SJSA1 (cell line): ENCODE measurements at regions not wholly inside any gene's neighbourhood (a gene's known extent, or its start where the extent isn't known, plus 50 kb on each side); places are given as distances from the start of the nearest gene placed in this dataset.

Experiments
- DNase-seq, 2 experiments: peaks; one replicate each; pipeline ENCODE4 v3.0.0-alpha.2; 2015 to 2020; ENCODE audit warnings: low spot score in 2 of 2, low read depth in 1 of 2
- H3K27ac ChIP-seq: fragments of 250-450 bp; sonication (Bioruptor Pico); 2 replicates; pipeline ENCODE4 v1.5.1; 2020; ENCODE audit warnings: mild to moderate bottlenecking, moderate library complexity
- H3K27me3 ChIP-seq: fragments of 250-450 bp; sonication (Bioruptor Pico); replicated peaks from 2 replicates; pipeline ENCODE4 v1.5.1; 2020; ENCODE audit warnings: mild to moderate bottlenecking, moderate library complexity
- H3K36me3 ChIP-seq: fragments of 250-450 bp; sonication (Bioruptor Pico); 2 replicates; pipeline ENCODE4 v1.5.1; 2020; ENCODE audit warnings: mild to moderate bottlenecking
- H3K4me1 ChIP-seq: fragments of 250-450 bp; sonication (Bioruptor Pico); replicated peaks from 2 replicates; pipeline ENCODE4 v1.6.1; 2021; ENCODE audit warnings: mild to moderate bottlenecking
- H3K4me3 ChIP-seq: fragments of 250-450 bp; sonication (Bioruptor Pico); 2 replicates; pipeline ENCODE4 v1.5.1; 2020; ENCODE audit warnings: mild to moderate bottlenecking
- H3K9me3 ChIP-seq: fragments of 250-450 bp; sonication (Bioruptor Pico); replicated peaks from 2 replicates; pipeline ENCODE4 v1.5.1; 2020; ENCODE audit warnings: mild to moderate bottlenecking

GRCh38 chr3:127383656-127384179 is 95.9 kb upstream of the PRR20G start:
- Histone ChIP-seq H3K4me1 (no peaks in the 10 kb centered on the region), H3K9me3 (0 out of 2 replicates have a peak, but pooled peaks cover 3% of the 10 kb centered on the region), H3K4me3 (no peak overlapping the region), H3K27me3 (no peaks in the 10 kb centered on the region), H3K36me3 (no peaks in the 10 kb centered on the region), H3K27ac (no peak overlapping the region)
- DNase-seq, result no peak

- H3K4me1 ChIP-seq, result no peaks in the 10 kb centered on the region
- 0 out of 2 replicates have a peak, but pooled peaks cover 3% of the 10 kb centered on the region for H3K9me3 ChIP-seq
- H3K27me3 ChIP-seq, result no peaks in the 10 kb centered on the region
- no peak overlapping the region for H3K4me3 ChIP-seq
- no peaks in the 10 kb centered on the region for H3K36me3 ChIP-seq
- no peak overlapping the region for H3K27ac ChIP-seq
- DNase-seq, result no peak
Measured at GRCh38 chr3:127377801-127378655, 90.2 kb upstream of the PRR20G start.

GRCh38 chr3:127375151-127375930 is 87.5 kb upstream of the PRR20G start:
- no peaks in the 10 kb centered on the region for H3K36me3 ChIP-seq
- no peak overlapping the region for H3K4me3 ChIP-seq
- no peak overlapping the region for H3K27ac ChIP-seq
- H3K27me3 ChIP-seq, result no peaks in the 10 kb centered on the region; the same call in 1 of the 2 replicates
- no peaks in the 10 kb centered on the region for H3K4me1 ChIP-seq
- no peaks in the 10 kb centered on the region for H3K9me3 ChIP-seq
- DNase-seq, result no peak

- Histone ChIP-seq H3K27ac (no peak overlapping the region), H3K36me3 (no peaks in the 10 kb centered on the region), H3K9me3 (no peaks in the 10 kb centered on the region), H3K4me3 (no peak overlapping the region), H3K27me3 (no peaks in the 10 kb centered on the region; the same call in 1 of the 2 replicates), H3K4me1 (no peaks in the 10 kb centered on the region)
- DNase-seq, result no peak
Measured at GRCh38 chr3:127374086-127375010, 86.5 kb upstream of the PRR20G start.

- H3K36me3 ChIP-seq, result no peaks in the 10 kb centered on the region
- H3K27ac ChIP-seq, result no peak overlapping the region
- DNase-seq, result no peak
- H3K4me3 ChIP-seq, result no peak overlapping the region
- no peaks in the 10 kb centered on the region for H3K9me3 ChIP-seq
- H3K4me1 ChIP-seq, result no peaks in the 10 kb centered on the region
- H3K27me3 ChIP-seq, result no peaks in the 10 kb centered on the region; the same call in 1 of the 2 replicates
Measured at GRCh38 chr3:127373441-127374085, 85.7 kb upstream of the PRR20G start.

- H3K27ac ChIP-seq, result no peak overlapping the region
- no peaks in the 10 kb centered on the region for H3K9me3 ChIP-seq
Measured at GRCh38 chr3:127371846-127372245, 84.0 kb upstream of the PRR20G start.

GRCh38 chr3:127371334-127371733 is 83.5 kb upstream of the PRR20G start:
- no peaks in the 10 kb centered on the region for H3K4me1 ChIP-seq
- no peak for DNase-seq
- H3K27ac ChIP-seq, result no peak overlapping the region
- no peaks in the 10 kb centered on the region; the same call in 1 of the 2 replicates for H3K27me3 ChIP-seq
- H3K9me3 ChIP-seq, result no peaks in the 10 kb centered on the region
- no peaks in the 10 kb centered on the region for H3K36me3 ChIP-seq
- no peak overlapping the region for H3K4me3 ChIP-seq

More at GRCh38 chr3:127371846-127372245, 84.0 kb upstream of the PRR20G start:
- no peaks in the 10 kb centered on the region for H3K36me3 ChIP-seq
- no peaks in the 10 kb centered on the region for H3K4me1 ChIP-seq
- no peak for DNase-seq
- H3K27me3 ChIP-seq, result no peaks in the 10 kb centered on the region; the same call in 1 of the 2 replicates
- H3K4me3 ChIP-seq, result no peak overlapping the region

GRCh38 chr3:127370906-127371305 is 83.1 kb upstream of the PRR20G start:
- DNase-seq, result no peak
- H3K9me3 ChIP-seq, result no peaks in the 10 kb centered on the region
- H3K4me1 ChIP-seq, result no peaks in the 10 kb centered on the region
- H3K36me3 ChIP-seq, result no peaks in the 10 kb centered on the region
- no peak overlapping the region for H3K27ac ChIP-seq
- H3K4me3 ChIP-seq, result no peak overlapping the region
- H3K27me3 ChIP-seq, result no peaks in the 10 kb centered on the region; the same call in 1 of the 2 replicates

- Histone ChIP-seq H3K36me3 (no peaks in the 10 kb centered on the region), H3K9me3 (no peaks in the 10 kb centered on the region), H3K27ac (no peak overlapping the region), H3K27me3 (no peaks in the 10 kb centered on the region; the same call in 1 of the 2 replicates), H3K4me3 (no peak overlapping the region), H3K4me1 (no peaks in the 10 kb centered on the region)
- DNase-seq, result no peak
Measured at GRCh38 chr3:127369356-127369935, 81.6 kb upstream of the PRR20G start.

GRCh38 chr3:127368186-127369032 is 80.6 kb upstream of the PRR20G start:
- Histone ChIP-seq H3K27me3 (peaks cover 3% of the 10 kb centered on the region; the same call in 1 of the 2 replicates), H3K36me3 (no peaks in the 10 kb centered on the region), H3K4me1 (no peaks in the 10 kb centered on the region), H3K4me3 (no peak overlapping the region), H3K27ac (no peak overlapping the region), H3K9me3 (no peaks in the 10 kb centered on the region)
- DNase-seq, result no peak

- no peaks in the 10 kb centered on the region for H3K9me3 ChIP-seq
- H3K4me3 ChIP-seq, result no peak overlapping the region
- no peaks in the 10 kb centered on the region for H3K4me1 ChIP-seq
- DNase-seq, result no peak
- H3K36me3 ChIP-seq, result no peaks in the 10 kb centered on the region
- H3K27me3 ChIP-seq, result peaks cover 3% of the 10 kb centered on the region; the same call in 1 of the 2 replicates
- no peak overlapping the region for H3K27ac ChIP-seq
Measured at GRCh38 chr3:127367593-127367992, 79.7 kb upstream of the PRR20G start.

GRCh38 chr3:127366383-127366782 is 78.5 kb upstream of the PRR20G start:
- DNase-seq, result no peak
- no peak overlapping the region for H3K4me3 ChIP-seq
- no peak overlapping the region for H3K27ac ChIP-seq
- H3K36me3 ChIP-seq, result no peaks in the 10 kb centered on the region
- H3K9me3 ChIP-seq, result no peaks in the 10 kb centered on the region
- H3K27me3 ChIP-seq, result peaks cover 3% of the 10 kb centered on the region; the same call in 1 of the 2 replicates
- no peaks in the 10 kb centered on the region for H3K4me1 ChIP-seq
